ENCODE measurements at regions not wholly inside any gene's neighbourhood (a gene's known extent, or its start where the extent isn't known, plus 50 kb on each side); places are given as distances from the start of the nearest gene placed in this dataset.

- Histone ChIP-seq H3K27me3 (ENCODE audit: insufficient read depth, low read length) (no peaks in the 10 kb centered on the region), H3K4me3 (ENCODE audit: low read length) (no peak overlapping the region), H3K9ac (ENCODE audit: low read depth, low read length) (no peak overlapping the region), H3K27ac (ENCODE audit: low read depth, low read length) (no peak overlapping the region), H3K9me3 (ENCODE audit: insufficient read depth, low read depth, low read length) (no peaks in the 10 kb centered on the region), H3K36me3 (ENCODE audit: insufficient read depth, low read length) (no peaks in the 10 kb centered on the region), H3K4me1 (ENCODE audit: insufficient read depth, low read length) (peaks cover 4% of the 10 kb centered on the region)
- 91% methylated on average over 1 of the region's 1 CpG for WGBS
These were observed 175.8 kb downstream of the PAWR start for GRCh38 chr12:79514730-79515529.

- Histone ChIP-seq H3K9ac (ENCODE audit: low read depth, low read length) (no peak overlapping the region), H3K36me3 (ENCODE audit: insufficient read depth, low read length) (no peaks in the 10 kb centered on the region), H3K4me1 (ENCODE audit: insufficient read depth, low read length) (peaks cover 4% of the 10 kb centered on the region), H3K4me3 (ENCODE audit: low read length) (no peak overlapping the region), H3K27ac (ENCODE audit: low read depth, low read length) (no peak overlapping the region), H3K27me3 (ENCODE audit: insufficient read depth, low read length) (no peaks in the 10 kb centered on the region), H3K9me3 (ENCODE audit: insufficient read depth, low read depth, low read length) (no peaks in the 10 kb centered on the region)
- WGBS = 82% methylated on average over 6 of the region's 6 CpGs
These were observed 178.7 kb downstream of the PAWR start for GRCh38 chr12:79512068-79512467.

GRCh38 chr12:79508622-79509021 is 182.1 kb downstream of the PAWR start:
- peaks cover 4% of the 10 kb centered on the region; the same call in 1 of the 2 replicates for H3K4me1 ChIP-seq (ENCODE audit: insufficient read depth, low read length)
- no peaks in the 10 kb centered on the region for H3K9me3 ChIP-seq (ENCODE audit: insufficient read depth, low read depth, low read length)
- H3K36me3 ChIP-seq (ENCODE audit: insufficient read depth, low read length) = no peaks in the 10 kb centered on the region
- H3K27ac ChIP-seq (ENCODE audit: low read depth, low read length) = no peak overlapping the region
- H3K4me3 ChIP-seq (ENCODE audit: low read length) = no peak overlapping the region
- WGBS = 92% methylated on average over 2 of the region's 2 CpGs
- no peak overlapping the region for H3K9ac ChIP-seq (ENCODE audit: low read depth, low read length)
- H3K27me3 ChIP-seq (ENCODE audit: insufficient read depth, low read length) = no peaks in the 10 kb centered on the region
